ENCODE measurements at regions not wholly inside any gene's neighbourhood (a gene's known extent, or its start where the extent isn't known, plus 50 kb on each side); places are given as distances from the start of the nearest gene placed in this dataset.

- TF ChIP-seq, protein P1, sequence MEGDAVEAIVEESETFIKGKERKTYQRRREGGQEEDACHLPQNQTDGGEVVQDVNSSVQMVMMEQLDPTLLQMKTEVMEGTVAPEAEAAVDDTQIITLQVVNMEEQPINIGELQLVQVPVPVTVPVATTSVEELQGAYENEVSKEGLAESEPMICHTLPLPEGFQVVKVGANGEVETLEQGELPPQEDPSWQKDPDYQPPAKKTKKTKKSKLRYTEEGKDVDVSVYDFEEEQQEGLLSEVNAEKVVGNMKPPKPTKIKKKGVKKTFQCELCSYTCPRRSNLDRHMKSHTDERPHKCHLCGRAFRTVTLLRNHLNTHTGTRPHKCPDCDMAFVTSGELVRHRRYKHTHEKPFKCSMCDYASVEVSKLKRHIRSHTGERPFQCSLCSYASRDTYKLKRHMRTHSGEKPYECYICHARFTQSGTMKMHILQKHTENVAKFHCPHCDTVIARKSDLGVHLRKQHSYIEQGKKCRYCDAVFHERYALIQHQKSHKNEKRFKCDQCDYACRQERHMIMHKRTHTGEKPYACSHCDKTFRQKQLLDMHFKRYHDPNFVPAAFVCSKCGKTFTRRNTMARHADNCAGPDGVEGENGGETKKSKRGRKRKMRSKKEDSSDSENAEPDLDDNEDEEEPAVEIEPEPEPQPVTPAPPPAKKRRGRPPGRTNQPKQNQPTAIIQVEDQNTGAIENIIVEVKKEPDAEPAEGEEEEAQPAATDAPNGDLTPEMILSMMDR (IDR thresholded peaks at IDR 0.05), result no peak
- TF ChIP-seq POLR2A (IDR thresholded peaks at IDR 0.05), result no peak
- Histone ChIP-seq H3K27ac (no peak overlapping the region), H3K27me3 (no peaks in the 10 kb centered on the region), H3K36me3 (replicated peaks in 1 of 2; ENCODE audit: insufficient read depth in 1 of 2, low read depth in 2 of 2) (no peaks in the 10 kb centered on the region), H3K4me1 (no peaks in the 10 kb centered on the region), H3K4me3 (no peak overlapping the region), H3K9me3 (no peaks in the 10 kb centered on the region)
- DNase-seq, result no peak
- intact Hi-C loops (cut with DNase I), result no loop called here
- ATAC-seq, result no peak
- whole genome bisulfite sequencing, 2 donors, result 38 to 44% methylated on average over 4 of the region's 4 CpGs
Observed at GRCh38 chr2:12031866-12032265, 285.4 kb downstream of the LPIN1 start.

DNA sequence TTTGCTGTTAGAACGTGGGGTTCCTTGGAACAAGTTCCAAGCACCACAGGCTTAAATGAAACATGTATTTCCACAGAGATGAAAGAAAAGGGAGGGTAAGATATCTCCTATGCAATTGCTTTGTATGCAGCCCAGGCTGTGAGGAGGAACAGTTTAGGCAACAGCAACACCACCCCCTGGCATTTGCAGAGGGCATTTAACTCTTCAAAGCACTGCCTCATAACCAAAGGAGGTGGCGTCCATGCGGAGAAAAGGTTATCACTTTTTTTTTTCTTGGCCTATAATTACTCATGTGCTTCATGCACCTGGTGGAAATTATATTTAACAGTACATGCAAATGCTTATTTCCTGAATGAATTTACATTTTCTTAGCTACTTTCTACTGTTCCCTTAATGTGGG lies 286.0 kb downstream of the LPIN1 start:
- WGBS, 2 donors, result 63 to 67% methylated on average over 3 of the region's 3 CpGs
- Histone ChIP-seq H3K36me3 (replicated peaks in 1 of 2; ENCODE audit: insufficient read depth in 1 of 2, low read depth in 2 of 2) (no peaks in the 10 kb centered on the region), H3K27me3 (no peaks in the 10 kb centered on the region), H3K4me1 (no peaks in the 10 kb centered on the region), H3K9me3 (no peaks in the 10 kb centered on the region), H3K4me3 (no peak overlapping the region), H3K27ac (no peak overlapping the region)
- TF ChIP-seq POLR2A (IDR thresholded peaks at IDR 0.05), result no peak
- TF ChIP-seq, protein P1 (IDR thresholded peaks at IDR 0.05), result no peak
- intact Hi-C loops (cut with DNase I), result no loop called here
- ATAC-seq (no peak), DNase-seq (no peak)

GRCh38 chr2:12032975-12033374 lies 286.5 kb downstream of the LPIN1 start:
- H3K4me3 ChIP-seq, result no peak overlapping the region
- DNase-seq (no peak), ATAC-seq (no peak)
- no peak overlapping the region for H3K27ac ChIP-seq
- H3K27me3 ChIP-seq, result no peaks in the 10 kb centered on the region
- WGBS, 2 donors, result 29 to 61% methylated on average over 2 of the region's 2 CpGs
- intact Hi-C loops (cut with DNase I), result no loop called here
- no peak for TF ChIP-seq POLR2A (IDR thresholded peaks at IDR 0.05)
- TF ChIP-seq, protein P1 (IDR thresholded peaks at IDR 0.05), result no peak
- H3K4me1 ChIP-seq, result no peaks in the 10 kb centered on the region
- no peaks in the 10 kb centered on the region for H3K36me3 ChIP-seq (replicated peaks in 1 of 2; ENCODE audit: insufficient read depth in 1 of 2, low read depth in 2 of 2)
- H3K9me3 ChIP-seq, result no peaks in the 10 kb centered on the region

- 81 to 86% methylated on average over 6 of the region's 6 CpGs for WGBS, 2 donors
Observed at GRCh38 chr2:12033494-12033893, 287.1 kb downstream of the LPIN1 start.

GRCh38 chr2:12034382-12034781 lies 287.9 kb downstream of the LPIN1 start:
- H3K36me3 ChIP-seq (replicated peaks in 1 of 2; ENCODE audit: insufficient read depth in 1 of 2, low read depth in 2 of 2), result no peaks in the 10 kb centered on the region
- H3K9me3 ChIP-seq, result no peaks in the 10 kb centered on the region
- no peak for ATAC-seq
- H3K27ac ChIP-seq, result no peak overlapping the region
- TF ChIP-seq, protein P1 (IDR thresholded peaks at IDR 0.05), result no peak
- no peak for TF ChIP-seq POLR2A (IDR thresholded peaks at IDR 0.05)
- H3K4me3 ChIP-seq, result no peak overlapping the region
- intact Hi-C loops (cut with DNase I), result no loop called here
- H3K4me1 ChIP-seq, result no peaks in the 10 kb centered on the region
- WGBS, 2 donors, result 66 to 69% methylated on average over 8 of the region's 8 CpGs
- H3K27me3 ChIP-seq, result no peaks in the 10 kb centered on the region
- DNase-seq, result no peak

More at GRCh38 chr2:12033494-12033893, 287.1 kb downstream of the LPIN1 start:
- TF ChIP-seq POLR2A (IDR thresholded peaks at IDR 0.05), result no peak
- TF ChIP-seq, protein P1 (IDR thresholded peaks at IDR 0.05), result no peak
- intact Hi-C loops (cut with DNase I), result no loop called here
- H3K4me1 ChIP-seq, result no peaks in the 10 kb centered on the region
- DNase-seq (no peak), ATAC-seq (no peak)
- no peaks in the 10 kb centered on the region for H3K36me3 ChIP-seq (replicated peaks in 1 of 2; ENCODE audit: insufficient read depth in 1 of 2, low read depth in 2 of 2)
- H3K4me3 ChIP-seq, result no peak overlapping the region
- H3K9me3 ChIP-seq, result no peaks in the 10 kb centered on the region
- no peaks in the 10 kb centered on the region for H3K27me3 ChIP-seq
- no peak overlapping the region for H3K27ac ChIP-seq
